H4 (cell line): ENCODE measurements at regions not wholly inside any gene's neighbourhood (a gene's known extent, or its start where the extent isn't known, plus 50 kb on each side); places are given as distances from the start of the nearest gene placed in this dataset.
"Not testable (repeated sequence)": the region's sequence is repeated elsewhere in the genome, so short reads cannot be mapped to it uniquely, and the experiment has no call there.

Experiments
- DNase-seq: peaks from one replicate; pipeline ENCODE4 v3.0.0-alpha.2; 2015; ENCODE audit warnings: low spot score

DNA sequence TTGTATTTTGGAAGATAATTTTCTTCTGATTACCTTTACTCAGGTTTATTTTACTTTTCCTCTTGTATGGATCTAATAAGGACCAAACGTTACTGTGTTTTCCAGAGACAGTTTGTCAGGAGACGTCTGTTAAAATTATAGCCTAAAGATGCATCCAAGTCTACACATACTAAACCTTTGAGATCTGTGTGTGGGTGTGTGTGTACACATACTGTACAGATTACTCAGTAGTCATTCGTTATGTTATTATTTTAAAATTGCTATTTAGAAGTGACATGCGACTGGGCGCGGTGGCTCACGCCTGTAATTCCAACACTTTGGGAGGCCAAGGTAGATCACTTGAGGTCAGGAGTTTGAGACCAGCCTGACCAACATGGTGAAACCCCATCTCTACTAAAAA is 51.6 kb upstream of the CNTLN start:
- no peak for DNase-seq

DNA sequence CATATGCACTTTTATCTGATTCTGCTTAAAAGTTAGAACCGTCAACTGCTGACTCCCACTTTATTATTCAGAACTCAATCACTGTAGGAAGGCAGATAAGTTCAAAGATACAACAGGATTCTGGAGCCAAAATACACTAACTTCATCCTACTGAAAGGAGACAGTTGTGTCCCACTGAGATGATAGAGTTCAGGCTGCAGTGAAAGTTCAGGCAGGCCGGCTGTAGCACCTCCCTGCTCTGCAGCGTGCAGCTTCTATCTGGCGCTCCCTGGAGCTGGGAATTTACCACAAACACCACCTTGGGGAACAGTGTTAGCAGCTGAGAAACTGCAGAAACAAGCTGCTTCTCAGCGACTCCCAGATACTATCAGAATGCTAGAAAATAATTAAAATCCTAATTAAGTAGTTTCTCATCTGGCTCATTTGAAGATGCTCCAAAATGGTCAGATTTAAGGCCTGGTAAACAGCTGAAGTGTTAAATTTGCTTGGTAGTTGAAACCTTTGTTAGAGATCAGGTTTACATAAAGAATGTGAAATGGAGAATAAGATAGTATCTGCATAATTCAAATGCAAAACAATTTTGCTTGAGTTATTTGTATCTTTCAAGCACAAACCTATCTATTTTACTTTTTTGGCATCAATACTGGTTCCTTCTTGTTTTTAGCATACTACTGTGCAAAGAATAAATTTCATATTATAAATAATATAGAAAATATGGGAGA is 52.3 kb upstream of the CNTLN start:
- DNase-seq = no peak

DNA sequence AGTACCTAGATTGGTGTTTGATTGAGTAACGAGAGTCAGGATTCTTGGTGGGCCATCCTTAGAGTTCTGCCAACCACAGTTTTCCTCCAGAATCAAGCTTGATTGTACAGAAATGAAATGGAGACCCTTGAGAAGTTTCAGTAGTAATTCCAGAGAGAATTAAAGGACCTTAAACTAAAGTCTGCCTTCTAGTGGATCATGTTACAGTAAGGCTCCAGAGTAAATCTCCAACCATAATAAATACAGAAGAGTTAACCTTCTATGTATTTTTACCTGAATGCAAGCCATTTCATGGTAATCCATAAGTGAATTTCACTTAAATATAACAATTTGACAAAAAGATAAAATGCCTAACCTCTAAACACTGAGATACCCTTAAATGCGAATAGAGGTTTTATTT is 53.0 kb upstream of the CNTLN start:
- DNase-seq = no peak

DNA sequence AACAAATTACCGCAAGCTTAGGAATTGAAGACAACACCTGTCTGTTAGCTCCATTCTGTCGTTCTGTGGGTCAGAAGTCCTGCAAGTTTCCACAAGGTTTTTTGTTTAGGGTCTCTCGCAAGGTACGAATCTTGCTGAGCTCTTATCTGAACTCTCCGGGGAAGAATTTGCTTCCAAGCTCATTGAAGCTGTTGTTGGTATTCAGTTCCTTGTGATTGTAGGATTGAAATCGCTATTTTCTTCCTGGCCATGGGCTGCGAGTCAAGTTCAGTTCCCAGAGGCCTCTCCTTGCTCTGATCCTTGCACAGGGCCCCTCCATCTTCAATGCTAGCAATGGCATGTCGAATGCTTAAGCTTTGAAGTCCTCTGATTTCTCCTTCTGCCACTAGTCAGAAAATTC is 53.5 kb upstream of the CNTLN start:
- no peak for DNase-seq

DNA sequence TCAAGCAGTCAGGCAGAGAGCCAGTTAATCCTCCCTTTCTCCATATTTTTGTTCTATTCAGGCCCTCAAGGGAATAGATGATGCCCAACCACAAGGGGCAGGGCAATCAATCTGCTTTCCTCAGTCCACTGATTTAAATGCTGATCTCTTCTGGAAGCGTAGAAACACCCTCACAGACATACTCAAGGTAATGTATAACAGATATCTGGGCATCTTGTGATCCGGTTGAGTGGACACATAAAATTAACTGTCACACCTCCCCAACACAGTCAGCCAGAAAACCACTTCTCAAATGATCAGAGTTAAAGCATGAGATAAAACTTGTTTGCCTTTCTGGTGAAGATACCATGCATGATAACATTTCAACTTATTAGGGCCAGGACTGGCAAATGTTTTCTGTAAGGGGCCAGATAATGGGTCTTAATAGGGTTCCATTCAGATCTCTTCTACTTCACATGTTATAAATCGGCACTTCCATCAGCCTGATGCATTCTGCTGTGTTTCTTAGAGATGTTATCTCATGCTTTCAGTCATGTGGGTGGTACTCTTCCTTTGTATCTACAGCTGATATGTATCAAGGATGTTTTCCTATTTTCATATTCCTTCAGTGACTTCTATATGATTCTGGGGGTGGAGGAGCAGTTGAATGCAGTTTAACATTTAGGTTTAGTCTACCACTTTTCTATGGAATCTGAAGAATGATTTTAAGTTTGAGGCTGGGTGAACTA is 58.9 kb upstream of the CNTLN start:
- no peak for DNase-seq

DNA sequence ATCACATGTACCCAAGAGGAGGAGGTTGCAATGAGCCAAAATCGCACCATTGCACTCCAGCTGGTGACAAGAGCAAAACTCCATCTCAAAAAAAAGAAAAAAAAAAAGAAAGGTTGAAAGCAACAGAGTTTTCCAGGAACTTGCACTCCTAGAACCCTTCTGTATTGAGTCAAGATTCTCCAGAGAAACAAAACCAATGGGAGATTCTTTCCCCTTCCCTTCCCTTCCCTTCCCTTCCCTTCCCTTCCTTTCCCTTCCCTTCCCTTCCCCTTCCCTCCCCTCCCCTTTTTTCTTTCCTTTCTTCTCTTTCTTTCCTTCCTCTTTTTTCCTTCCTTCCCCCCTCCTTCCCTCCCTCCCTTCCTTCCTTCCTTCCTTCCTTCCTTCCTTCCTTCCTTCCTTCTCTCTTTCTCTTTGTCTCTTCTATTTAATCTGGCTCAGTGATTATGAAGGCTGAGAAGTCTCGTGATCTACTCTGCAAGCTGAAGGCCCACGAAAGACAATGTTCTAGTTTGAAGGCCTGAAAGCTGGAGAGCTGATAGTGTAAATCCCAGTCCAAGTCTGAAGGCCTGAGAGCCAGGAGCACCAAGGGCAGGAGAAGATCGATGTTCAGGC is 59.6 kb upstream of the CNTLN start:
- DNase-seq = no peak

DNA sequence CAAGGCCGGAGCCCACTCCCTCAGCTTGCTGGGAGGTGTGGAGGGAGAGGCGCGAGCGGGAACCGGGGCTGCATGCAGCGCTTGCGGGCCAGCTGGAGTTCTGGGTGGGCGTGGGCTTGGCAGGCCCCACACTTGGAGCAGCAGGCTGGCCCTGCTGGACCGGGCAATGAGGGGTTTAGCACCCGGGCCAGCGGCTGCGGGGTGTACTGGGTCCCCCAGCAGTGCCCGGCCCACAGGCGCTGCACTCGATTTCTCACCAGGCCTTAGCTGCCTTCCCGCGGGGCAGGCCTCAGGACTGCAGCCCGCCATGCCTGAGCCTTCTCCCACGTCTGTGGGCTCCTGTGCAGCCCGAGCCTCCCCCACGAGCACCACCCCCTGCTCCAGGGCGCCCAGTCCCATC is 62.3 kb upstream of the CNTLN start:
- DNase-seq = not testable (repeated sequence)

DNA sequence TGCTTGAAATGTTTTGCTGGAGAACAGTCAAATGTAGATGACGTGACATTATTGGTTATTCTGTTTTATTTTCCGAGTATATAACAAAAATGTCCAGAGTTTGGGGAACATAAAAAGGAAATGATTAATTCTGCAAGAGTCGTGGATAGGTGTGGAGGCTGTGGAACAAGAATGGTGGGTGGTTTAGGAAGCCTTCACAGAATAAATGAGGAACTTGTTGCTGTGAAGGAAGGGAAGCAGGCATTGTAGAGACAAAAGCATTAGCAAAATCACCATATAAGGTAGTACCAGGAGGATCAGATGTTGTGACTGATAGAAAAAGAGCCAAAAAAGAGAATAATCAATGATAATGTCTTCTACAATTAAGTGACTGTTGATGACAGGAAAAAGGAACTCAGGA is 66.2 kb upstream of the CNTLN start:
- DNase-seq = no peak

DNA sequence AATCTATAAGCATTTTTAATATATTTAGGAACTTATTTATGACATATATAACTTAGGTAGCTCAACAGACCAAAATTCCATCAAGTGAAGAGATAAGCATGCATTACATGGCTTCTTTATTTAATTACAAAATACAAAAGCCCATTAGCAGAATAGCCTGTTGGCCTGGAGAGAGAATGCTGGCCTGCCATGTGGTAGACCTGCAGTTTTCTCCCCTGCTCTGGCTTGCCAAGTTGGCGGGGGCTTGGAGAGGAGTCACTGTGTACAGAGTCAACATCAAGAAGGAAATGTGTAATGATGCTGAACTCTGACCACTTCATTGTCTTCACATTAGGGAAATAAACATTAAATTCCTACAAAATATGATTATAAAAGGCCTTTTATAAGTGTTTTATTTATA is 69.8 kb upstream of the CNTLN start:
- DNase-seq = no peak

DNA sequence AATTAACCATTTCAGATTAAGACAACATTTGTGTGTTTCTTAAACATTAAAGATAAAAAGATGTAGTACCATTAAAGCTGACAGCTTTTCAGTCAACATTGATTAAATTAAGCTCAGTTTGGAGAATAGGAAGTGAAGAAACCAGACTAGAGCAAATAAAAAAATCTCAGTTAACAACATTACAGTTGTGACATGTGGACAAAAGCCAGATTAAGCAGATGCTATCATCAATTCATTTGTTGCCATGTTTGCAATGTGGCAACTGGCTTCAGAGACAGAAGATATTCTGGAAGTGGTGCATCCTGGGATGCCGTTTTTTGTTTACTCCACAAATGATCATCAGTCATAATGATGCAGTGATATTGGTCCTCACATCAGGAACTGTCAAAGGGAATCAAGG is 70.3 kb upstream of the CNTLN start:
- DNase-seq = no peak

DNA sequence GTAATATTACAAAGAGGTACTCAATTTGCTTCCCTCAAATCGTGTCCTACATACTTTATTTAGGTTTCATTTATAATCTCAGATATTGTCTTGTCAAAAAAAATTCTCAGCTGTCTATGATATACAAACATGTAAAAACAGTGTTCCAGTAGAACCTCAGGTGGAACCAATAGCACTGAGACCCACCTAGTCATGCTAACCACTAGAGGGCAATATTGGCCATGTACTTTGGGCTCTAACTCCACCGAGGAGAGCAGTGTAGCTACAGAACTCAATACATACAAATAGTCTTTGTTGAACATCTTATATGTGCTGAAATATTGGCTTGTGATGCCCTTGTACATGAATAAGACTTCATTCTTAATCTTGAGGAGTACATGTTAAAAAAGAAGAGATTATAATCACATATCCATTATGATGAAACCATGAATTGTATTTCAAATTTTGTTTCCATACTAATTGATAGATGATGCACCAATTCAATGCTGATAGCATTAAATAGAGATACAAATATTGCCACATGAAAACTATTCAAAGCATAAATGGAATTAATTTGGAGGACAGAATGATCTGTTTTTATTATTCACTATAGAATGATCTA is 71.2 kb upstream of the CNTLN start:
- peak; percentile 54 for DNase-seq

DNA sequence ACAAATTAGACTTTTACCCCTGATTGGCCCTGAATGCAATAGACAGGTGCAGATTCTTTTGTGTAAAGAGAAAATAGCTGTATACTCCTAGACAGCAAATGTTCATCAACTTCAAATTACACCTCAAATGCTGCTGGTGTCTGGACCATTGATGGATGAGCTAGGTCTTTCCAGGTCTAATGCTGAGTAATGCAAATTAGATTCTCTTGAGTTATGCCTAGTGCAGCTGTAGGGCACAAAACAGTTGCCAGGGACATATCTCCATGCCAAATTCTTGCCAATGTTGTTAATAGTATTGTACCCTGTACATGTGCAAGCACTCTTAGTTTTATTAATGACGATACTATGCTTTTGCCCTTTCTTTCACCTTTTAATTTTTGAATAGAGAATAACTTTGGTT is 72.3 kb upstream of the CNTLN start:
- DNase-seq = no peak

DNA sequence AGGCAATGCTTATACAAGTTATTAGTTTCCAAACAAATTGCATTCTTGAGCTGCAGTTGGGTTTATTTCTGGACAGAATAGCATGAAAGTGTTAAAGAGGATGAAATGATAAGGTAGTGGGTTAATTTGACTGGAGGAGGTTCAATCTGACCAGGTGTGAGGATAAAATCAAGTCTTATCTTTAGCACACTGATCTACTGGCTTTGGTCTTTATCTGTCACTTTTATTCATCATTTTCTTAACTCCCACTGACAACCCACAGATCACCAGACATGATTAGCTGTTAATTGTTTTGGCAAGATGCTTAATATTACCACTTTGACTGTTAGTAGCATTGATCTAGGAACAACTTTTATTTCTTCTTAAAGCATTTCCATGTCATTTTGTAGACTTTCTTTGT is 74.4 kb upstream of the CNTLN start:
- DNase-seq = no peak

DNA sequence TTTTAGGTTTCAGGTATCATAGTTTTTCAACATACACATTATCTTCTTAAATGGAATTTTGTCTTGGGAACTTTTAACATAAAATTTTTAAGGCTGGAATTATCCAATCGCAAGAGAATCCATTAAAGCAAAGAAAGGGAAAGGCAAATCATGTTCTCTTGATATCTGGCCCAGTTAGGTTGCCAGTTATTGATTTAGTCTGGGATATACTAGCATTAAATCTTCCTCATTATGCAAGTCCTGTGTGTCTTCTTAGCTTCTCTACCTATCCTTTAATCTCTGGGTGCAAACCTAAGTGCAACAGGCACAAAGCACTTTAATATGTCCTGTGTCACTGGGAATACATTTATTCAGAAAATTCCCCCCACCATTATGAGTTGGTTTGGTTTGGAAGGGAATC is 75.4 kb upstream of the CNTLN start:
- DNase-seq = no peak

DNA sequence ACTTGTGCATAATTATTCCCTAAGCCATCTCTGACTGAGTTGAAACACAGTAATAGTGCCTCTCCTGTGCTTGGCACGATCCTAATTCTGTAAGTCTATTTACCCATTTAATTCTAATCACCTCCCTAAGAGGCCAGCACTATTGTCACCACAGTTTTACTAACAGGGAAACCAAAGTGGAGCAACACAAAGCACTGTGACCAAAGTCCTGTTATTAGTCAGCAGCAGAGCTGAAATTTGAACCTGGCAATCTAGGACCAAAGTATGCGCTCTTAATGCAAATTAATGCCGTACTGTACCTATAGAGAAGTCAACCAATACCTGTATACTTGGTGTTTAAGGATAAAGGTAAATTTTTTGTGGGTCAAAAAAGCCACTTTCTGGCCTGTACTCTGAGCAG is 77.1 kb upstream of the CNTLN start:
- DNase-seq = no peak

DNA sequence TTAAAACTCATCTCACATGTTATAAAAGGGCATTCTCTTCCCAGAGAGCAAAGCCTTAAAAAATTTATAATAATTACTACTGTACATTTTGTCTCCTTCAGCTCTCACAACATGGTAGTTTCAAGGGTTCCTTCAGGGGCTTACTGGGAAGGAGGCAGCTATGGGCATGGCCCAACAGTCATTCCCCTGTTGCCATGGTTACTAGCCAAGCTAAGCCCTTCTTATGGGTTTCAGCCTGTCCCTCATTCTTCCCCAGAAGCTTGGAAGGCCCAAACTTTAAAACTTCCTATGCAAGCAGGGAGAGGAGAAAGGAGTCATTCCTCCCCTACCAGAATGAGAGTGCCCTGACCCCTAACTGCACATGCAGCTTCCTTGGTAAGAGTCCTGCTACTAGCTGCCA is 82.2 kb upstream of the CNTLN start:
- DNase-seq = no peak

DNA sequence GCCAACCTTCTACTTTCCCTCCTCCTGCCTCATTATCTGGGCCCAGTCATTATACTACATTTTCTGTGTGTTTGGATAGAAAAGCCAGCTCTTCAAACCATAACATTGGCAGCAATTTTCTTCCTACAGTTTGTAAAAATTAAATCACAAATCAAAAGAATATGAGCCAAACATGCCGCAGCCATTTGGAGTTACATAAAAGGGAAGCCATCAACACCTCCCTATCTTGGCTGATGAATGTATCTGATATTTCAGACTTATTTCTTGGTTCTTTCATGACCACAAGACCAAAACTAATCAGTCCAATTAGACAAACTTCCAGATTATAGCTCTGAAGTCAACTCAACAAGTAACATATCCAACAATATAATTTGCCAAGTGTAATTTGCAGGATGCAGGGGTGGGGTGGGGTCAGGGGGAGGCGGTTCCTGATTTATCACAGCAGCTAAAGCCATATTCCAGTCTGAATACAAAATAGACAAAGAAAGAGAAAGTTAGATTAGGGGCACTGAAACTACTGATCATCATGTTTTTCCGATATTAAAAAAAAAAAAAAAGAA is 89.4 kb upstream of the CNTLN start:
- no peak for DNase-seq

DNA sequence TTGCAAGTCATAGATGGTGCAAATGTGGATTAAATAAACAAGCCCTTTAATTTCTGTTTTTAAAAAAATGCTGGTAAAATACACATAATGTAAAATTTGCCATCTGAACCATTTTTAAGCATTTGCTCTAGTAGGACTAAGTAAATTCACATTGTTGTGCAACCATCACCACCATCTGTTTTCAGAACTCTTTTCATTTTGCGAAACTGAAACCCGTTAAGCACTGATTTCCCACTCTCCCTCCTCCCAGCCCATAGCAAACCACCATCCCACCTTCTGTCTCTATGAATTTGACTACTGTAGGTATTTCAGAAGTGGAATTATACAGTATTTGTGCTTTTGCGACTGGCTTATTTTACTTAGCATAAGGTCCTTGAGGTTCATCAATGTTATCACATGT is 103.3 kb upstream of the CNTLN start:
- no peak for DNase-seq

DNA sequence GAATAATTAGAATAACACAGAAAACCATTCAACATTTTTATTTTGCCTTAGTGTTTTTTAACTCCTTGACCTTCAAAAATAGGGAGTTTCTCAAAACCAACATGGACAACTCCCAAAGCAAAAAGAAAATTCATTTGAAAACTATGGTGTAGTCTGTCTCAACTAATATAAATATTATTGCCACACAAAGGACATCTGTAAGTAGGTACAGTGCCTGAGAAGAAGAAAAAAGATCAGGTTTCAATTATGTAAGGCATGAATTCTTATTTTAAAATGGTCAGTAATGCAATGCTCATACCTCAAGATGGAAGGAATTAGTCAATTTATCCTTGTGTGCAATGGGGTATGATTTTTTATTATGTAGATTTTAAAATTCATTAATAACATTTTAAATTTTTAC is 109.6 kb upstream of the CNTLN start:
- DNase-seq = no peak

DNA sequence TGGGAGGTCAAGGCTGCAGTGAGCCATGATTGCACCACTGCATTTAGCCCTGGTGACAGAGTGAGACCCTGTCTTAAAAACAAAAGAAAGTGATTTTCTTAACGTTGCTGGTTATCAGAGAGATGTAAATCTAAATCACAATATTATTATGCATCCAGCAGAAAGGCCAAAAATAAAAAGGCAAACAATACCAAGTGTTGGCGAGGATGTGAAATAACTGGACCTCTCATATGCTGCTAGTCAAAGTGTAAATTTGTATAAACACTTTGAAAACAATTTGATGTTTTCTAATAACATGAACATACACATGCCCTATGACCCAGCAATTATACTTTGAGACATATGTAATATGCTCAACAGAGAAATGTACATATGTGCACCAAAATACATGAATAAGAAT is 110.7 kb upstream of the CNTLN start:
- DNase-seq = no peak

DNA sequence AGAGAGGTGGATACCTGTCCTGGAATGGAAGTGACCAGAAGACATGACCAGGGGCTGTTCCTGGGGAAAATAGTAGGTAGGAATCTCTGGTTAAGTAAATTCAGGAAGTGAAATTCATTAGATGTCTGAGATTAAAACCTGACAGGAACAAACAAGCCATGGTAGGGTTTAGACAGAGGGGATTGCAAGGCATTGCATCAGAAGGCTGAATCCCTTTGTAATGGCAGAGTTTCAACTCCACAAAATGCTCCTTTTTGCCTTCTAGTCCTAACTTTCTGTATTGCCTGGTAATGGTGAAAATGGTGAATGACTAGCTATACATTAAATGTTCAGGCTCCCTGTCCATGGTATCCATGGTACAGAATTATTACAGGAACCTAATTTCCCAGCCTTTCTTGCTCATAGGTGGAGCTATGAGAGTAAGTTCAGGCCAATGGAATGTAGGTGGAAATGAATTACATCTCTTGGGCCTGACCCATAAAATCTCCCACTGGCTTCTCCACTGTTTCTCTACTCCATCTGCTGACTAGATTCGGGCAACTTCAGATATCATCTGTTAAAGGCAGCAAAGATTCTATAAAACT is 113.4 kb upstream of the CNTLN start:
- DNase-seq = no peak

DNA sequence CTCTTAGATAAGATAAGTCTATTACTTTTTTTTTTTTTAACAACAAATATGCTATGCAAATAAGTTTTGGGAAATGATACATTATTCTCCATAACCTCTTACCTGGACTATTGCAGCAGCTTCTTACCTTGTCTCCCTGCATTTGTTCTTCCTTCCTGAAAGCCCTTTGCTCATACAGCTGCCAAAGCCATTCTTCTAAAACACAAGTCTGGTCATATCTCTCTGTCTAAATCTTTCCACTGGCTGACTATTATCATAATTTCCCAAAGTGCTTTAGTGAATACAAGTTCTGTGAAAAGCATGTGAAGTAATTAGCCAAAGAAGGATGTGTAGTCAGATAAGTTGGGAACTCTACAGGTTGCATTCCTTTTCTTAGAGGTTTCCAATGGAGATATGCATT is 115.4 kb upstream of the CNTLN start:
- no peak for DNase-seq
